HG03354 (cell line): ENCODE measurements at regions not wholly inside any gene's neighbourhood (a gene's known extent, or its start where the extent isn't known, plus 50 kb on each side); places are given as distances from the start of the nearest gene placed in this dataset.
"Not testable (repeated sequence)": the region's sequence is repeated elsewhere in the genome, so short reads cannot be mapped to it uniquely, and the experiment has no call there.

ENCODE experiments used
- ATAC-seq: cut with Tn5 transposase; IDR thresholded peaks from one replicate; pipeline ENCODE4 v1.9.1; 2021; ENCODE audit warnings: mild to moderate bottlenecking; ENCODE audit not compliant: unreplicated experiment, poor library complexity, severe bottlenecking

DNA sequence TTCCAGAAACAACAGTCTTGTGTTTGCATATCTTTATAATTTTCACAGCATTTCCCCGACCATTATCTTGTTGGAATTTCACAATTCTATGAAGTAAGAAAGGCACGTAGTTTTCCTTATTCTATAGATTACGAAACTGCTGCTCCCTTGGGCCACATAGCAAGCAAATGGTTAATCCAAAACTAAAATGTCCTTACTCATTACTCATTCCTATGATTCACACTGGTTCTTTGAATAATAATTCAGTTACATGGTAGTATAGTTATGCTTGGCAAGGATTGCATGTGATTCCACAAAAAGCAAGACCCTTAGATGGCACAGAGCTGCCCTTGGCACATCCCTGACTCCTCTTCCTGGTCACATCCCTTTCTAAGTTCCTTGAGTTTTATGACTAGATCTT is 51.2 kb downstream of the OR13H1 start:
- ATAC-seq = no peak

DNA sequence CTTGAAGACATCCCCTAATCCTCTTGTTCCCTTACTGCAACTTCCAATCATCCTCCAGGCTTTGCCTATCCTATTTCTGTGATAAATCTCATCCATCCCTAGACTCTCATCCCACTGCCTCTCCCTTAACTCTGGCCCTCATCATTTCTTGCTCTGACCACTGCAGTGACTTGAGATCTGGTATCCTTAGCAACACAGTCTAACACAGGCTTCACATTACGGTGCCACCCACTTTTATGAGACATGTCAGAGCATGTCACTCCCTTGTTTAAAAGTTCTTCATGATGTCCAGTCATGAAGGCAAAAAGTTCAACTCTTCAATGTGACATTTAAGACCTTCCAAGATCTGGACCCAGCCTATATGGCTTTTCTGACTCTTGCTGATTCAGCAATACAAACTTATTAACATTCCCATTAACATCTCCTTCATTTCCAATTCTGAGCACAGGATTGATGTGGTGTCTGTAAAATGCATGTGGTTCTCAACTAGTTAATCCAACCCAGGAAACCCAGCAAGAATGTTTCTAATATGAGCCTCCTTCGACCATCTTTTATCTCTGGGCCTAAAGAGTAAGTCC is 64.0 kb downstream of the OR13H1 start:
- no peak for ATAC-seq

DNA sequence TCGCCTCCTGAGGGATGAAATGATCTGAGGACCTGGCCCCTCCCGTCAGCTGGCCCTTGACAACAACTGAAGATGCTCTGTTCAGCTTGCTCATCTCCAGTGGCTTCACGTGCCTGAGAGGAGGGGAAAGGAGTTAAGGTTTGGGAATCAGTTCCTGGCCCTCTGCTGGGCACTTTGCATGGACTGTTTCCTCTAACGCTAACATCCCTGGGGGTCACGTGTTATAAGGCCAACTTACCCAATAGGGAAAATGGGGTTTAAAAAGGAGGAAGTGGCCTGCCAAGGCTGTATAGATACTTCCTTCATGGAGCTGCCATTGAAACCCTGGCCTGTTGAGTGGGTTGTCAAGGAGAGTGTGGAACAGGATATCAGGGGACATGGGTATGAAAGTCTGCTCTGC is 65.6 kb downstream of the OR13H1 start:
- no peak for ATAC-seq

DNA sequence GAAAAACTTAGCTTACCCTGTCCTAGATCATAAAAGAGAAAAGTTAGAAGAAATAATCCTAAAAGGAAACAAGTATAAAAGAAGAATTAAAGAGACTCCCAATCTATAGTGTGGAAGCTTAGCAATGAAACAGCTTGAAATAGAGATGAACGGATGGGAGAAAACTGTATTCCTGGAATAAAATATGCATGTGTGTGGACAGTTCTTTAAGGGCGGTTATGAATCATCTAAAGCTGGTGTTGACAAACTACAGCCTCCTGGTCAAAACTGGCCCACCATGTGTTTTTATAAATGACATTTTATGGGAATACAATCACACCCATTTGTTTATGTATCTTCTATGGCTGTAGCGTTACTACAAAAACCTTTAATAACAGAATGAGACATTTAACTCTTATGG is 69.4 kb downstream of the OR13H1 start:
- ATAC-seq = no peak

DNA sequence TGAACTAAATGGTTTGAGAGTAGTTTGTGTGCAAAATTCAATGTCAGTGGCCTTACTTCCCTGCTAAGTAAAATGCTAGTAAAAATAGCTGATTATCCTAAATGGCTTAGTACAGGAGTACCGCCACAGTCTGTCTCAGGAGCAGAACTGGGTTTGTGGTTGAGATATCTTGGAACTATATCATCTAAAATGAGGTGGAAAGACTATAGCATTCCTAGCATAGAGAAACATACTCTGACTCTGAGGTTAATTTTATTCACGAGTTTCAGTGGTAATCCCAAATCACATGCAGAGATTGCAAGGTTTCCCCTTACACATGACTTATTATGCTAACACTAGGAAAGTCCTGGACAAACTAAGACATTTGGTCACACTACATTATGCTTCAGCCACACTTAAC is 70.4 kb downstream of the OR13H1 start:
- ATAC-seq = no peak

DNA sequence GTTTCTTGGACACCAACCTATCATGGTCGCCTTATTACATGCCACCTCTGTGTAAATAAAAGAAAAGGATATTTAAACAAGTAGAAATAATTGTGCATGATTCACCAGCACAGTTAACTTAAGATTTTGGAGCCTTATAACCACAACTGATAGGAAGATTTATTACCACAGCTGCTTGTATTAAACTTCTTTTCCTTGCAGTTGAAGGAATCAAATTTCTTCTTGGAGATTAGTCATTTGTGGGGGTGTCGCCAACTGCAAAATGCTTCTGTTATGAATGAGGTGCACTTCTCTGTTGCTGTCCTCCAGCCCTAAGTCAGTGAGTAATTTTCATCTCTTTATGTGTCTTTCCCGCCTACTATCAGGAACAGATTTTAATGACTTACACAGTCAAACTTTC is 73.3 kb downstream of the OR13H1 start:
- ATAC-seq = no peak

DNA sequence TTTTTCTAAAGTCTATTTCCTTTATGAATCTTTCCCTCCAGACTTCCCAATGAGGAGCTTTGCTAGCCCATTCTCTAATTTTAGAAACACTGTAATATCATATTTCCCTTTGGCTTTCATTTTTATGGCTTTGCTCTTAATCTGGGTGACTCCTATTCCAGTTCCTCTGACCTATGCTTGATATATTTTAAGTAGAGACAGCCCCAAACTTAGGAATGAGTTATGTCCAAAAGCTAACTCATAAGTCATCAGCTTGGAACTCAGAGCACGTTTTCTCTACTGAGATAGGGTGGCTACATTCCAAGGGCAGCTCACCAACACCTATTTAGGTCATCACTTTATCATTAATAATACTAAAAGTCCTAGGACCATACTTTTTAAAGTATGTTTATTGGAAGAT is 77.8 kb downstream of the OR13H1 start:
- no peak for ATAC-seq

DNA sequence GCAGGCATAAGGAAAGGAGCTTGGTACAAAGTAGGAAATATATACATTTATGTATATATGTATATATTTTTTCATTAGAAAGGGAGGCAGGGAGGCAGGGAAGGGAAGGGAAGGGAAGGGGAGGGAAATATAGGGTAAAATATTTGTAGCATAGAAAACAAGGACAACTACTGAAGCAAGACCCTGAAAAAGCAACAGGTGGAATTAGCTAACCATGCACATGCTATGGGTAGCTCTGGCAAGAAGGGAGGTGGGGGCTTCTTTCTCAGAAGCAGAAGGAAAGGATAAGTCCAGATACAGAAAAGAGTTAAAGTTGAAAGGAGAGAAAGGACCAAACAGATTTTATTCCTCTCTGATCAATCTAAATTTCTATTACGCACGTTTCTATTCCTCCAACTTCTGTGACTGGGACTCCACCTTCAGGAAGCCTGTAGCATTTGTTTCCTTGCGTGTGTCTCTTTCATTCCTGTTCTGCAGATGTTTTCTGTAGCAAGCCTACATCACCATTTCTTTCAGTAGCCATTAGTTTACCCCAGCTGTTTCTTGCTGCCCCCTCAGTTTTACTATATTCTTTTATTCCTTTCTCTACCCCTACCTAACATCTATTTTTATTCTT is 82.9 kb downstream of the OR13H1 start:
- no peak for ATAC-seq

DNA sequence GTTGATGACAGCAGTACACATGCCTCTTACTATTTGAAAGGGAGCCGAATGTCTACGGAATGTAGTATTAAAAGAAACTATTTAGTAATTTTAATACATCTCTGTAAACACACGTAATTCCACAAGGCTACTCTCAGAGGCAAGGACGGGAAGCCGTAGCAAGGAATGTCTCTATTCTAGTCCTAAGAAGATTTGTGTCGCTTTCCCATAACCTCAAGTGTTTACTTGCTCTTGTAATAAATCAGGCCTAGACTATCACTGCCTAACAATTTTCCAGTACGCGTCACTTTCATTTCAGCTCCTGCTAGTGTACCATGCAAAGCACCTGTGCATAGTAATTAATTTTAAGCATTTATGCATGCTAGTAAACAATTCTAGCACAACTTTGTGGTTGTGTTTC is 86.7 kb downstream of the OR13H1 start:
- no peak for ATAC-seq

DNA sequence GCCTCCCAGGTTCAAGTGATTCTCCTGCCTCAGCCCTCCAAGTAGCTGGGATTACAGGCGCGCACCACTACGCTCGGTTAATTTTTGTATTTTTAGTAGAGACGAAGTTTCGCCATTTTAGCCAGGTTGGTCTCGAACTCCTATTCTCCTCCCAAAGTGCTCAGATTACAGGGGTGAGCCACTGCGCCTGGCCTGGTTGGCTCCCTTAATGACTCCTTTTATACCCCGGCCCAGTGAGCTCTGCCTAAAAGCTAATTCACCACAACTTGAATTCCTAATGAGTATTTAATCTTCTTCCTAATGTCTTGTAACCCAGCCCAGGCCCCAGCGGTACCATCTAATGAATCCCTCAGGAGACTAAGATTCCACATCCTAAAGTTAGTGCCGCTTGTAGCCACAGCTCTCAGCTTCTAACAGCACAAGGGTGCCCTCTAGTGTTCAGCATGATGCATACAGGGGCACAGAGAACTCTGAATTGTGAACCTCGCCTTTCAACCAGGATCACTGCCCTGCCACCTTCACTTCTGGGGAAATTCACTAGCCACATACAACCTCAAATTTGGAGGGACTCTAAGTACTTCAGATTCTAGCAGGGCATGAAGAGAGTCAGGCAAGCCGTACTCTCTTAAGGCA is 89.5 kb downstream of the OR13H1 start:
- peak; percentile 94 for ATAC-seq

DNA sequence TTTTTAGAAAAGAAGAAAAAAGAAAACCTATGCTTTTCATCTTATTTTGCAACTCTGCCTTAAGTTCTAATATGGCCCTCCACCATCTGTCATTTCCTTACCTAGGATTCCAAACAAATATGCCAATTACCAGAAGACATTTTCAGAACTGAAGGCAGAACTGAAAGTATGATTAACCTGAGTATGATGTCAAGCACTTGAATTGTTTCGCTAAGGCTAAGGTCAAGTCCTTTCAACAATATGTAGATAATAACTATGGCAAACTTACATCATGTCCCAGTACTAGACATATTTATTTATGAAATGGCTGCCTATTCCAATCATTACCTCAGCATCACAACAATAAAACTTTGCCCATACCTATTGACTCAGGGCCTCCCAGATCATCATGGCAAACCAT is 91.0 kb downstream of the OR13H1 start:
- no peak for ATAC-seq

DNA sequence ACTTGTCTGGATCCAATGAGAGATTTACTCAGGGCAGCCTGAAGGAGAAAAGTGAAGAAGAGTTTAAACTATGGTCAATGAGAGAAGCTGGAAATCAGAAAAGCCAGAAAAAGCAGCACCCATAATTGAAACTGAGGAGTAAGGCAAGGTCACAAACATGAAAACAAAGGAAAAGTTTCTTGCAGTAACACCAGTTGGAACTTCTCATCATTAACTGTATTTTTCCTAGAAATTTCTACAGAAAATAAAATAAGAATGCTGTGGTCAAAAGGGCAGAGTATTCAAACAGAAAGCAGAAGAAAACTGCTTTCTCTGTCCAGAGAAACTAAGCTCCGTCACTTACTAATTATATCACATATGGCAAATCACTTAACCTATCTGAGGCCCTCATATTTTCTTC is 102.2 kb downstream of the OR13H1 start:
- no peak for ATAC-seq

DNA sequence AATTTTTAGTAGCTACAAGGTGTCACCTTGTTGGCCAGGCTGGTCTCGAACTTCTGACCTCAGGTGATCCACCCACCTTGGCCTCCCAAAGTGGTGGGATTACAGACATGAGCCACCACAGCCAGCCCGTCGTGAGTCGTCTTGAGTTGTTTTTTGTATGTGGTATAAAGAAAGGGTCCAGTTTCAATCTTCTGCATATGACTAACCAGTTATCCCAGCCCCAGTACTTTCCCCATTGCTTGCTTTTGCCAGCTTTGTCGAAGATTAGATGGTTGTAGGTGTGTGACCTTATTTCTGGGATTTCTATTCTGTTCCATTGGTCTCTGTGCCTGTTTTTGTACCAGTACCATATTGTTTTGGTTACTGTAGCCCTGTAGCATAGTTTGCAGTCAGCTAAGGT is 105.9 kb downstream of the OR13H1 start:
- ATAC-seq = no peak

DNA sequence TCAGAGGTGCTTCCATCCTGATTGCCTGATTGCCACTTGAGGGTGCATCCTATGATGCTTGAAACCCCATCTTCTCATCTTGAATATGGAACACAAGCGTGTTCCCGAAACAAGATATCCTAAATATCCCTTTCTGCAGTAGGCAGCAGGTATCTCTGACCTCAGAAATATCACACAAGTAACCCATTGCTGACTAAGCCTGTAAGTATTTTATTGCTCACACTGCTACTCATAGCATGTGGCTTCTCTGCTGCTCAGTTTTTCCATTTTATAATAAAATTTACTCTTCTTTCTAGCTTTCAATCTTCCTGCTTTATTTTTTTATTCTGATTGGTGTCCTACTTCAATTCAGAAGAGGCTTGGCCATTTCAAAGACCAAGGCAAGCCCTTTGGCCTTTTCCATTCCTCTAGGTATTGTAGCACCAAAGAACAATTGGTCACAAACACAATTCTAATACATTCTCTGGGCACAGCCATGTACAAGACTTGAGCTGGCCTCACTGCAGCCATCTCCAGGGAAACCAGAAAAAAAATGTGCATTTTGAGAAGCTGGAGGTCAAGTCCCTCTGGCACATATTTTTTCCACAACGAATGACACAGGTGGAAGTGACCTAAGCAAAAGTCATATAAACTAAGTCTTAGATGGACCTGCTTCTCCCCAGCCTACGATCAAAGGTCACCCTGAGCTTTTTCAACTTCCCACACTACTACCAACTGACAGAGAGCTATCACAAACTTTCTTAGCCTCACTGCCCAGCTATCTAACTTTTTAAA is 107.0 kb downstream of the OR13H1 start:
- no peak for ATAC-seq

DNA sequence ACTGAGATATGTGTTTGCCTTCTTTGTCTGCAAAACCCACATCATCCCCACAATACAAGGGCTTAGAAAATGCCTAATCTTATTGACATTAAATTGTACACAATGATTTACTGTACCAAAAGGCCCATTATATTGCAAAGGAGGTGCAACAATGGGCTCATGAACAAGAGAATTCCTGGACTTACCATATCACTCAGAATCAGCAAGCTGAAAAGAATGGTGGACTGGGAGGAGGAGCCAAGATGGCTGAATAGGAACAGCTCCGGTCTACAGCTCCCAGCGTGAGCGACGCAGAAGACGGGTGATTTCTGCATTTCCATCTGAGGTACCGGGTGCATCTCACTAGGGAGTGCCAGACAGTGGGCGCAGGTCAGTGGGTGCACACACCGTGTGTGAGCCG is 119.9 kb downstream of the OR13H1 start:
- ATAC-seq = not testable (repeated sequence)

DNA sequence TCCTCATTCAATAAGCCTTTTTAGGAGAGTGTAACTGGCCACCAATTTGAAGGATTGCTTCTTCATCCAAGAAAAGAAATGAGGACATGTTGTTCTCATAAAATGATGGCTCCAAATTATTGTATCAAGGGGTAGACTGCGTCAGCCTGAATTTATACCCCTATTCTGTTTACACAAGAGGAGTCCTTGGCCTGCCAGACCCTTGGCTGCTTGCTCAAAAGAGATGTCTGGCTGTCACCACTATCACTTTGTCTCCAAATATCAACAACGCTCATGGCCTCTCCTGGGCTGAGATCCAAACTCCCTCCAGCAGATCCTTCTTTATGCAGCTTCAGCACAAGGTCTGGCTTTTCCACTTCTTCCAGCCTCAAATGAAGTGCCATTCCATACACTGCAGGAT is 127.9 kb downstream of the OR13H1 start:
- ATAC-seq = no peak

DNA sequence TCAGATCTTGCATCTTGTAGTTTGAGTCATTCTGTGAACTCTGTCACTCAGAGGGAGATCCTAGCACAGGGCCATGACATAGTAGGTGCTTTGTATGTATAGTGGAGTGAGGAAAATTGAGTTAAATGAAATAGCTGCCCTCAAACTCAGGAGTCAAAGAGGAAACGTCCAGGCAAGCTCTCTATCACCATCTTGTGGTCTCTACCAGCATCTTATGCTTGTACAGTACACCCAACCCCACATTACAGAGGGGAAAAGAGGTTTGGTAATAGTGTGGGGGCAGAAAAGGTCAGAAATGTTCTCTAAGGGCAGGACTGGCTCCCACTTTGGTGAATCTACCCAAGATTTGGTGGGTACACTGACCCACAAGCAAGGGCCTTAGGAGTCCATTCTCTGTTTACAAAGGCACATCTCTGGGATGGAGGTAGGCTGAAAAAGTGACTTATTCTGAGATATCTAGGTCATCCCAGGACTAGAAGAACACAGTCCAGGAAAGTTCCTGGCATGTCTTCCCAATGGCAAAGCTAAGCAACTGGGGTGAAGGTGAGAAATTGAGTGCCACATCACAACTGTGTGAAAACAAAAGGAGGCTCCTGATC is 131.8 kb downstream of the OR13H1 start:
- ATAC-seq = peak; percentile 69

DNA sequence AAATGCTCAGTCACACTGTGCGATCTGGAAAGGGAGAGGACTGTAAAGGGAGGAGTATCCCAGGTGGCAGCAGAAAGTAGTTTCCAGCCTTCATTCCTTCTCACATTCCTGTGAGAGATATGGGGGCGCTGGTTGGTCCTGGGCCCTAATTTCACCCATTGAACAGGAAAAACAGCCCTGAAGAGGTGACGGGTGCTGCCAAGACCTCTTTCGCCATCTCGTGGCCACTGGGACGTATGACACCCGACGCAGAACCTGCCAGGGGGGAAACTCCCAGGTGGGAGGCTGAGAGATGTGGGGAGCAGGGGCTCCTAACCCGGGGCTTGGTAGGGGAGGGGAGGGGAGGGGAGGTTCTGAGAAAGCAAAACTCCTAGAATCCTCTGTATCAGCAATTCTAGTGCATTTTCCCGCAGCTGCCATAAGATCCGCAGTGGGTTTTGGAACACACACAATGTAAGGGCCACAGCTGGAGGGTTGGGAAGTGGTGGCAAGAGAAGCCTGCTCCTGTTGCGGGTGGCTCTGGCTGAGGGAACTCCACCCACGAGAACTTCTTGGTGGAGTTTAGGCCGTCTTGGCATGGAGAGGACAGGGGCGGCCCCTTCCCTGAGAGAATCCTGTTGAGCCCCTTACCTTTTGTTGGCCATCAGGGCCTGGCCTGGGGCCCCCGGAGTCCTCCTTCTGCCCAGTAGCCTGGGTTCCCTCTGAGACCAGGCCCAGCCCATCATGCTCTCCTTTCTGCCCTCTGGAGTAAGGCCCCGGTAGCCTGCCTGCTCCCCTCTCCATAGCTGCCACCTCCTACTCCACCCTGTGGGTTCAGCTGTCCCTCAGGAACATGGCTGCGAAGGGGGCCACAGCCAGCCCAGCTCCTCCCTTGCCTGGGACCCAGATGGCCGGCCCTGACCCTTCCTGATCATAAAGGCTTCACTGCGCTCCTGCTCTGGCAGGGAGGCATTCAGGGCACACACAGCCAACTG is 134.1 kb downstream of the OR13H1 start:
- ATAC-seq = peak; percentile 88

DNA sequence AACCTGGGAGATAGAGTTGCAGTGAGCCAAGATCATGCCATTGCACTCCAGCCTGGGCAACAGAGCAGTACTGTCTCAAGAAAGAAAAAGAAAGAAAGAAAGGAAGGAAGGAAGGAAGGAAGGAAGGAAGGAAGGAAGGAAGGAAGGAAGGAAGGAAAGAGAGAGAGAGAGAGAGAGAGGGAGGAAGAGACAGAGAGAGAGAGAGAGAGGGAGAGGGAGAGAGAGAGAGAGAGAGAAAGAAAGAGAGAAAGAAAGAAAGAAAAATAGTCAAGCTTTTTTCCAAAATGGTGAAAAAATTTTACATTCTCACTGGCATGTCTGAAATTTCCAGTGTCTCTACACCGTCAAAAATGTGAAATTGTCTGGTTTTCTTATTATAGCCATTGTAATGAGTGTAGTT is 138.9 kb downstream of the OR13H1 start:
- ATAC-seq = not testable (repeated sequence)
